MV-4-11 (cell line): ENCODE measurements at regions not wholly inside any gene's neighbourhood (a gene's known extent, or its start where the extent isn't known, plus 50 kb on each side); places are given as distances from the start of the nearest gene placed in this dataset.
"Not testable (repeated sequence)": the region's sequence is repeated elsewhere in the genome, so short reads cannot be mapped to it uniquely, and the experiment has no call there.

Experiments used
- DNase-seq: peaks from one replicate; lab custom pipeline; 2025; lab: John Stamatoyannopoulos, UW

- DNase-seq, result no peak
Observed at GRCh38 chr15:62218841-62219240, 53.8 kb upstream of the C2CD4B start.

- DNase-seq, result no peak
Observed at GRCh38 chr15:62219799-62220198, 54.7 kb upstream of the C2CD4B start.

GRCh38 chr15:62223020-62223419, 57.9 kb upstream of the C2CD4B start:
- DNase-seq, result no peak

- no peak for DNase-seq
Observed at GRCh38 chr15:62228604-62229003, 63.5 kb upstream of the C2CD4B start.

GRCh38 chr15:62231856-62232255, 66.8 kb upstream of the C2CD4B start:
- no peak for DNase-seq

- DNase-seq, result no peak
Observed at GRCh38 chr15:62240121-62241096, 75.3 kb upstream of the C2CD4B start.

GRCh38 chr15:62241135-62241770, 76.2 kb upstream of the C2CD4B start:
- no peak for DNase-seq

GRCh38 chr15:62242999-62243398, 77.9 kb upstream of the C2CD4B start:
- DNase-seq, result no peak

GRCh38 chr15:62244762-62245161, 79.7 kb upstream of the C2CD4B start:
- DNase-seq, result no peak

GRCh38 chr15:62248277-62248984, 83.3 kb upstream of the C2CD4B start:
- no peak for DNase-seq

GRCh38 chr15:62249501-62249900, 84.4 kb upstream of the C2CD4B start:
- no peak for DNase-seq

- DNase-seq, result no peak
Observed at GRCh38 chr15:62250186-62250585, 85.1 kb upstream of the C2CD4B start.

- no peak for DNase-seq
Observed at GRCh38 chr15:62250978-62251377, 85.9 kb upstream of the C2CD4B start.

- DNase-seq, result no peak
Observed at GRCh38 chr15:62253294-62253693, 88.2 kb upstream of the C2CD4B start.

- DNase-seq, result no peak
Observed at GRCh38 chr15:62254137-62254934, 89.3 kb upstream of the C2CD4B start.

GRCh38 chr15:62256430-62256829, 91.3 kb upstream of the C2CD4B start:
- not testable (repeated sequence) for DNase-seq

GRCh38 chr15:62257996-62258521, 93.0 kb upstream of the C2CD4B start:
- no peak for DNase-seq

- DNase-seq, result no peak
Observed at GRCh38 chr15:62262305-62262941, 97.3 kb upstream of the C2CD4B start.

GRCh38 chr15:62264196-62264595, 99.1 kb upstream of the C2CD4B start:
- no peak for DNase-seq

- DNase-seq, result no peak
Observed at GRCh38 chr15:62269504-62269903, 104.4 kb upstream of the C2CD4B start.
